WERI-Rb-1 (cell line): ENCODE measurements at regions not wholly inside any gene's neighbourhood (a gene's known extent, or its start where the extent isn't known, plus 50 kb on each side); places are given as distances from the start of the nearest gene placed in this dataset.

Source experiments
- DNase-seq: peaks from one replicate; pipeline ENCODE4 v3.0.0-alpha.2; 2020
- H3K27ac ChIP-seq: fragments of 250-450 bp; sonication (Bioruptor Pico); 2 replicates; pipeline ENCODE4 v1.5.1; 2020; ENCODE audit warnings: mild to moderate bottlenecking, moderate library complexity
- H3K27me3 ChIP-seq: fragments of 250-450 bp; sonication (Bioruptor Pico); 2 replicates; pipeline ENCODE4 v1.5.1; 2021; ENCODE audit warnings: mild to moderate bottlenecking, low read depth, moderate library complexity; ENCODE audit not compliant: insufficient read depth, severe bottlenecking
- H3K36me3 ChIP-seq: fragments of 250-450 bp; sonication (Bioruptor Pico); 2 replicates; pipeline ENCODE4 v1.5.1; 2020; ENCODE audit warnings: mild to moderate bottlenecking, moderate library complexity
- H3K4me3 ChIP-seq: 2 replicates; pipeline ENCODE4 v1.5.1; 2011; ENCODE audit warnings: low read depth, mild to moderate bottlenecking, control low read depth, low read length
- H3K9me3 ChIP-seq: fragments of 250-450 bp; sonication (Bioruptor Pico); 2 replicates; pipeline ENCODE4 v1.5.1; 2021; ENCODE audit warnings: mild to moderate bottlenecking, moderate library complexity; ENCODE audit not compliant: severe bottlenecking
- TF ChIP-seq, protein P1 (sequence below): IDR thresholded peaks from 2 replicates; pipeline ENCODE4 v1.5.1; 2011; ENCODE audit warnings: low read depth, mild to moderate bottlenecking, control low read depth, inconsistent platforms, low read length

DNA sequence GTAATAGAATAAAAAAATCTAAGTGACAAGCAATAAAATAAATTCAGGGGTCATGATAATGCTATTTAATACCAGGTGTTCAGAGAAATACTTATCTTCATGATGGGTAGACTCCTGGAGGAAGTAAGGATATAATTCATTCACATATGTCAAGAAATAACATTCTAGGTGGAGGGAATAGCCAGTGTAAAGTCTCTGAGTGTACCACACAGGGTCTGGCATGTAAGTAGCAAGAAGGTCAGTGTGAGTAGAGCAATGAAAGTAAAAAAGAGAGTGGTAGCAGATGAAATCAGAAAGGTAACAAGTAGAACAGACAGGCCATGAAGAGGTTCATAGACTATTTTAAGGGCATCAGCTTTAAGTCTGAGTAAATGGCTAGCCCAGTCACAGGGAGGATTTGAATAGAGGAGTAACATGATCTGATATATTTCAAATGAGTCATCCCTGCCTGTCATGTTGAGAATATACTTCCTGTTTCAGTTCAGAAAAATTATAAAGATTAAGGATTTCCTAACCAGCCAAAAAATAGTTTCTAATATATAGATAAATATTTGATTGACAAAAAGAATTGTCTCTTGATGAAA is 519.9 kb downstream of the C12orf50 start:
- TF ChIP-seq, protein P1, sequence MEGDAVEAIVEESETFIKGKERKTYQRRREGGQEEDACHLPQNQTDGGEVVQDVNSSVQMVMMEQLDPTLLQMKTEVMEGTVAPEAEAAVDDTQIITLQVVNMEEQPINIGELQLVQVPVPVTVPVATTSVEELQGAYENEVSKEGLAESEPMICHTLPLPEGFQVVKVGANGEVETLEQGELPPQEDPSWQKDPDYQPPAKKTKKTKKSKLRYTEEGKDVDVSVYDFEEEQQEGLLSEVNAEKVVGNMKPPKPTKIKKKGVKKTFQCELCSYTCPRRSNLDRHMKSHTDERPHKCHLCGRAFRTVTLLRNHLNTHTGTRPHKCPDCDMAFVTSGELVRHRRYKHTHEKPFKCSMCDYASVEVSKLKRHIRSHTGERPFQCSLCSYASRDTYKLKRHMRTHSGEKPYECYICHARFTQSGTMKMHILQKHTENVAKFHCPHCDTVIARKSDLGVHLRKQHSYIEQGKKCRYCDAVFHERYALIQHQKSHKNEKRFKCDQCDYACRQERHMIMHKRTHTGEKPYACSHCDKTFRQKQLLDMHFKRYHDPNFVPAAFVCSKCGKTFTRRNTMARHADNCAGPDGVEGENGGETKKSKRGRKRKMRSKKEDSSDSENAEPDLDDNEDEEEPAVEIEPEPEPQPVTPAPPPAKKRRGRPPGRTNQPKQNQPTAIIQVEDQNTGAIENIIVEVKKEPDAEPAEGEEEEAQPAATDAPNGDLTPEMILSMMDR, result no peak
- no peak for DNase-seq
- Histone ChIP-seq H3K9me3 (no peaks in the 10 kb centered on the region), H3K4me3 (no peak overlapping the region), H3K27ac (no peak overlapping the region), H3K27me3 (no peaks in the 10 kb centered on the region), H3K36me3 (no peaks in the 10 kb centered on the region)

DNA sequence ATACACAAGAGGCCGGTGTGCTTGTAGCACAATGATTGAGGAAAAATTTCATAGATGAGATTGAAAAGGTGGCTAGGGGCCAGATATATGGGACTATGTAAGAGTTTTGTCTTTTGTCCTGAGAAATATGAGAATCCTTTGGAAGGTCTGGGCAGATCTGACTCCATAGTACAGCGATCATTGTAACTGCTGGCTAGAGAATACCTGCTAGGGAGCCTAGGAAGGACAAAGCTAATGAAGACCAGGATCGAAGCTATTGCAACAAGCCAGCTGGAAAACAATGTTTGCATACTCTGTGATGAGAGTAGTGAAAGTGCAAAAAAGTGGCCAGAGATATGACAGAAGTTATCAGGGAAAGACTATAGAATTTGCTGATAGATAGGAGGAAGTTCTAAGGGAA is 537.6 kb downstream of the C12orf50 start:
- TF ChIP-seq, protein P1, result no peak
- no peak for DNase-seq
- H3K36me3 ChIP-seq, result no peaks in the 10 kb centered on the region
- no peak overlapping the region for H3K27ac ChIP-seq
- H3K4me3 ChIP-seq, result no peak overlapping the region
- H3K9me3 ChIP-seq, result no peaks in the 10 kb centered on the region
- no peaks in the 10 kb centered on the region for H3K27me3 ChIP-seq

DNA sequence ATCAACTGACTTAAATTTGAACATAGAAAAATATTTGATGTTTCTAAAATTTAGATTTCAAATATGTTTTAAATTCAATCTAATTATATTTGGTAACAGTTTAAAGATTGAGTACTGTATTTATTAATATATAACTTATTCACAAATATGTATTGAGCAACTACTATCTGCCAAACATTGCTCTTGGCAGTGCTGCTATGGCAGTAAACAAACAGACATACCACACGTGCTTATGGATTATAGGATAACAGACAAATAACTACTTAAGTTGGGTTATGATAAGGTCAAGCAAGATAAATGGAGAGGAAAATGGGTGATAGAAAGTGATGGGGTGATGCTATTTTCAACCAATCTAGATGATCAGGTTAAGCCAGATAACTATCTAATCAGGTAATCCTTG is 538.1 kb downstream of the C12orf50 start:
- DNase-seq, result no peak
- TF ChIP-seq, protein P1, result no peak
- Histone ChIP-seq H3K4me3 (no peak overlapping the region), H3K36me3 (no peaks in the 10 kb centered on the region), H3K27ac (no peak overlapping the region), H3K9me3 (no peaks in the 10 kb centered on the region), H3K27me3 (no peaks in the 10 kb centered on the region)

DNA sequence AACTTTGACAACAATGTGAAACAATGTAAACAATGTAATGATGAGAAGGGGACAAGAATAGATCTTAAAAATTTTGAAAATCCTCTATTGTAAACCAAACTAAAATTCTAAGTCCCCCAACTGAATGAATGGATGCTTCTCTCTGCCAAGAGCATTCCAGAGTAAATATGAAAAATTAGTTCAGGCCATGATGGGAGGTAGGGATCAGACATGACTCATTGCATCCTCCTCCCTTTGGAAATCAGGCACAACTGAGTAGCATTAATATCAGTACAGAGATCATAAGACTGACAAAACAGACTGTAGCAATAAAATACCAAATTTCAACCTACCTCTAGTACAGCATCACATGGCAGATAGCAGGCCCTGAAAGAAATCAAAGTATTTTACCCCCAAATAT is 559.9 kb downstream of the C12orf50 start:
- no peak for DNase-seq
- no peaks in the 10 kb centered on the region for H3K36me3 ChIP-seq
- H3K9me3 ChIP-seq, result no peaks in the 10 kb centered on the region
- no peak overlapping the region for H3K27ac ChIP-seq
- no peak overlapping the region for H3K4me3 ChIP-seq
- no peaks in the 10 kb centered on the region for H3K27me3 ChIP-seq
- TF ChIP-seq, protein P1, result no peak

DNA sequence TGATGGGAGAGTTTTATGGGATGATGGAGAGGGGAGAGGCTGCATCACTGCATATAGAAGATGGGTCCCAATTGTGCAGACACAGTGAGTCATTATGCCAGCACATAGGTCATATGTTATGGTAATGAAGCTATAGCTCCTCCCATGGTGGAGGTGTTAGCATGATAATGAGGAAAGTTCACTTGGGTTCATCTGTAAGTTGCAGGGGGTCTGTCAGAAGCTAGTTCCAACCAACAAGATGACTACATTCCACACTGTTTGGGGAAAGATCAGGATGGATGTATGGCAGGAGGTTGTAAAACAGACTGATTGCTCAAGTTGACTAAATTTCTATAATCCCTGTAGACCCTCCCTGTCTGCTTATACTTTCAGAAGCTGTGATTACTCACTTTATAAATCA is 561.3 kb downstream of the C12orf50 start:
- Histone ChIP-seq H3K36me3 (no peaks in the 10 kb centered on the region), H3K4me3 (no peak overlapping the region), H3K27me3 (no peaks in the 10 kb centered on the region), H3K27ac (no peak overlapping the region), H3K9me3 (no peaks in the 10 kb centered on the region)
- TF ChIP-seq, protein P1, result no peak
- no peak for DNase-seq

DNA sequence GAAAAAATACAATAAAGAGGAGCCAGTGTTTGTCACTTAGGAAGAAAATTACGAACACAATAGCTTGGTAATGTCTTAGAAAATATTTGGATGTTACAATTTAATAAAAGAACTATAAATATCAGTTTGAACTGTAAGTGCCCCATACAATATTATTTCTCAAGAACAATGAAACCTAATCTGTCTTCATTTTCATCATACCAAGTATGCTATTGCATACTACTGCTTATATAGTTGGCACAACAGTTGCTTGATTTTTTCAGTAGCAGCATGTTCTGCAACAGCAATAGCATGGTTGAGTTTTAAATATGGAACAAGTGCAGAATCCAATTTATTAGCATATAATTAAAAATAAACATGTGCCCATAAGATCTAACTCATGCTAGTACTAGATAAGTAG is 564.6 kb downstream of the C12orf50 start:
- TF ChIP-seq, protein P1, result no peak
- DNase-seq, result no peak
- Histone ChIP-seq H3K27me3 (no peaks in the 10 kb centered on the region), H3K4me3 (no peak overlapping the region), H3K27ac (no peak overlapping the region), H3K9me3 (no peaks in the 10 kb centered on the region), H3K36me3 (no peaks in the 10 kb centered on the region)
